HG02870 (cell line): ENCODE measurements at regions not wholly inside any gene's neighbourhood (a gene's known extent, or its start where the extent isn't known, plus 50 kb on each side); places are given as distances from the start of the nearest gene placed in this dataset.
"Not testable (repeated sequence)": the region's sequence is repeated elsewhere in the genome, so short reads cannot be mapped to it uniquely, and the experiment has no call there.

Experiments
- ATAC-seq: cut with Tn5 transposase; IDR thresholded peaks from one replicate; pipeline ENCODE4 v1.9.1; 2021; ENCODE audit warnings: mild to moderate bottlenecking, moderate library complexity; ENCODE audit not compliant: unreplicated experiment

DNA sequence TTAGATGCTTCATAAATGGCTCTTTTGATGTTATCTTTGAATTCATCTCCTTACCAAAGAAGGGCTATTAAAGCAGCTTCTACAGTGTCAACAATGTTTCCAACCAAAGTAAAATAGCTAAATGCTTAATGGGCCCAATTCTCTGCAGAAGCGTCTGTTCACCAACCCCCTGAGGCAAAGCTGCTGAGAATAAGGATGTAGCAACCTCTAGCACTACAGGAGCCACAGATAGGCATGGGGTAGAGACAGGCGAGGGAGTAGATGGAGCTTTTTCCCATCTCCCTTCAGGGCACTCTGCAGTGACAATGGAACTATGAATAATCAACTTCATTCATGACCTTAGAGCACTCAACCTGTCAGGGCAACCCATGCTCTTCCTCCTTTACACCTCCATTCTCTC is 134.1 kb downstream of the FZD1 start:
- no peak for ATAC-seq

DNA sequence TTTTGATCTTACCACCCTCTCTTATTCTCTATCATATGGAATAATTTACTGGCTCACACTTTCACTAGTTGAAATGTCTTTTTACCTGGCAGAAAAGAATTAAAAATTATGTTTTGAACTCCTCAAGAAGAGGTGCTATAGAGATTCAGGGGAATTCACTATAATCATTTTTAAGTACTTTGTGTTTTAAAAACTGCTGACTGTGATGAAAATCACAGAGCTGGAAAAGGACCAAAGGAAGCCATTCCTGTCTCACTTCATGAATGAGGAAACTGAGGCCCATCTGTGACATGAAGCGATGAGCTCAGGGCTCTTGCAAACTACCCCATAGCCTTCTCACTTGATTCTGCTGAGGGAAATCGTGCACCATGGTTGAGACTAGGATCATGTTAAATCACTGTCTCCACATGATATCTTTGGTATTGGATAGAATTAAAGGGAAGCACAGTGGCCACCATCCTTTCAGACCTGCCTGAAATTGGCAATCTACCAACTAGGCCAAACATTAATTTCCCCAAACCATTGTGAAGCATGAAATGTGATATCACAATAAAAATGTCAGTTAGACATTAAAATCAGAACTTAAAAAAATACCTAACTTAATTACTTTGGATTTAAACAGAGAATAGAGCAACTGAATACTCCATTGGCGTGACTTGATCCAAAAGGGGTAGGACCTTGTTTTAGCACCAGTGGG is 141.0 kb downstream of the FZD1 start:
- ATAC-seq: no peak

DNA sequence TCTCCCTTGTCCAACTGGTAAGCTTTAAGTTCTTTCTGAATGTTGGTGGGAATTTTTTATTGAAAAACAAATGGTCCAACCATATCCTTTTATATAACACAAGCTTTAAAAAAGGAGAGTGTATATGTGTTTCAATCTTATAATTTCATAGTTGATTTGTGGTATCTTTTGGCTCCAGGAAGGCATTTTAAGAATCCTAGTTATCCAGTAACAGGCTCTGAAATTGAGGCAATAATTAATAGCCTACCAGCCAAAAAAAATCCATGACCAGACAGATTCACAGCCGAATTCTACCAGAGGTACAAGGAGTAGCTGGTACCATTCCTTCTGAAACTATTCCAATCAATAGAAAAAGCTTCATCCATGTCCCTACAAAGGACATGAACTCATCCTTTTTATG is 141.6 kb downstream of the FZD1 start:
- not testable (repeated sequence) for ATAC-seq

GRCh38 chr7:91407942-91408341 is 143.7 kb downstream of the FZD1 start:
- ATAC-seq: no peak

GRCh38 chr7:91408388-91409154 is 144.3 kb downstream of the FZD1 start:
- ATAC-seq: no peak

DNA sequence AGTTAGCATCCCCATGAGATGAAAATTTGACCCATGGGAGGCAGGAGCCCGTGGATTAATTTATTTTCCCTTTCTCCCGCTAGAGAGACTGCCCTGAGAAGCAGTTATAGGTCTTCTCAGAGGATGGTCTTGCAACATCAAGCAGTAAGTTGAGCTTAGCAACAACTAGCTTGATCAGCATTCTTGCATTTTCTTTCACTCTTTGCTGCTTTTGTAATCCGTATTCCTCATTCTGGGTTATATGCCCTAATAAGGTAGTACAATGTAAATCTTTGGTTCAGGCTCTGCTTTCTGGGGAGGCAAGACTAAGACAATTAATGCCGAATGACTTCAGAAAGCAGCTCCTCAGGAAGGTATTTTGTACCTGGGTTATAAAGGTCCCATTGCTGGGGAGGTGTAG is 146.8 kb downstream of the FZD1 start:
- no peak for ATAC-seq

- no peak for ATAC-seq
Observed at GRCh38 chr7:91412298-91412697, 148.1 kb downstream of the FZD1 start.

DNA sequence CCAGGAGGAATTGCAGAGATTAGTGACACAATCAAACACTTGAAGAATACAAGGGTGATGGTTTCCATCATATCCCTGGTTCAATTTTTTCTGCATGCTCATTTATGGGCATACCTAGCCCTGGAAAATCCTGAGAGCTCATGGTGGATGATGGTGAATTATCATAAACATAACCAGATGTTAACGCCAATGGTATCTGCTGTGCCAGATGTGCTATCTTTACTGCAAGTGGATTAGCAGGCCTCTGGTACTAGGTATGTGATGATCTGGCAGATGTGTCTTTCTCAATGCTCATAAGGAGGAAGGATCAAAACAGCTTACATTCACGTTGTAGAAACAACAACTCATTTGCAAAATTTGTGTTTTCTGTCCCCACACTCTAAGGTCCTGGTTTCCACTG is 150.5 kb downstream of the FZD1 start:
- ATAC-seq: no peak

DNA sequence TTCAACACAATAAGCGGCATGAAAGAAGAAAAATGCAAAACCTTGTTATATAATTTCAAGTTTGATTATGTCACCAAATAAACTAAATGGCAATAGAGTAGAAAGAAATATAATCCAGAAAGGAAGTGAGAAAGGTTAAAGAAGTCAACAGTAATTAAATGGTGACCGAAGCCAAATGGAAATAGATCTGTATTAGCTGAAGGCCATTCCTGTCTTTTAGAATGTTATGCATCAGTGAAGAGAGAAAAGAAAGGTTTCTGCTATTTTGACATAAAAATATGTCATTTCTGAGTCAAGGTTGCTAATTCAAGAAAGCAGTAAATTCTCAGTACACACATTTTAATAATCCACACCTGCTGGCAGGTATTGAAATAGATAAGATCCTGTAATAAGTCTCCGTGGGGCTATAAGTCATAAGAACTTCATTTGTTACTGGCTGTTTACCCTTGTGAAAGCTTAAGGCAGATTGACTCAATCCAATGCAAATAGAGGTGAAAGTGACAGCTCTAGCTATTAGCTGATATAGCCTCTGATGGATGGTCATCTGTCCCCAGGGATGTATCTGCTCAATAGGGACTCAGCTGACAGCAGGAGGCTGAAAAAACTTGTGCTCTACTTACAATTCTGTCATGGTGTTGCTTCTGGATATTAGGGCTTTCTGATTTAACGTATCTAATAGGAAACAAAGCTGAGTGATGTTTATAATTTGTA is 152.1 kb downstream of the FZD1 start:
- no peak for ATAC-seq

- no peak for ATAC-seq
Observed at GRCh38 chr7:91420606-91421005, 156.4 kb downstream of the FZD1 start.

DNA sequence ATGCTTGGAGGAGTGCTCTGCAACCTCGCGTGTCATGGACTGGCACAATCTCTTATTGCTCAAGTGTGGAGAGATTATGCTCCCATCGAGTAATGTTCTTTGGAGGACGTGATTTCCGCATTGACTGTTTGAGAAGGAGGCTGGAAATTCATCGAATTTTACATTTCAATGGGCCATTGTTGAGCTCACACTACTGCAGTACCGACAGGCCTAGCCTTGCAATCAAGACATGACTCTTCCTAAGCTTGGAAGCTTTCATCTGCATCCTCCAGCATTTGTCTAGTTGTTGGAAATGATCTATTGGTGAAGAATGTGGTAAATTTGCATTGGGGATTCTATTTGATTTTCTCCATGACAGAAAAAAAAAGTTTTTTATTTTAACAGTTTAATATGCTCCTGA is 156.8 kb downstream of the FZD1 start:
- ATAC-seq: no peak

DNA sequence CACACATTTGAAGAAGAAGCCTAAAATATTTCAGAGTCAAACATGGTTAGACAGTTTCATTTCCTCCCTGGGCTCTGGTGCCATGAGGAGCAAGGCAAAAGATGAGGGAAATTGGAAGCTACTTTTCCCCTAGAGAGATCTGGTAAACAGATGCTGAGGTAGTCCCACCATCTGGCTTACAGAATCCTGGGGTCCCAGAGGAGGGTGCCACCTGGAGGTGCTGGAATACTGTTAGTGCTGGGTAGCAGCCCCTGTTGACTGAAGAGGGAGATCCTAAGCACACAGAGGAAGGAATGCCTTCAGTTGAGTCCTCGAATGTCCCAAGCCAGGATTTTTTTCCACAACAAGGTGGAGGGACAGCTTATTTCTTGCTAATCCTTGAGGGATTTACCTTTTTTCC is 160.1 kb downstream of the FZD1 start:
- ATAC-seq: no peak

DNA sequence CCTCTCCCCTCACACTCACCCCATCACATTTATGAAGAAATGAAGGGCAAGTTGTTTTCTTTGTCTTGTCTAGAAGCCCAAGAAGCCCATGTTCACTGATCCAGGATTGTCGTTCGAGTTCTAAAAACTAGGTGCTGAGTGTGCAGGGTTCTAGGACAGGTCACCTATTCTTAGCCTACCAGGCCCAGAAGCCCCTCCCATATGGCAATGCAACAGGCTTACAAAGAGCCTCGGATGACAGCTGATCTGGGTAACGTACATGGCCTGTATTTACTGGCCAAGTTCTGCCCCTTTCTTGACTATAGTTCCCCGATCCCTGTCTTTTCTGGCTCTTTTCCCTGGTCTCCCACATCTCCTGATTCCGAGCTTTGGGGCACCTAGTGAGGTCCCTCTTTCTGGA is 160.9 kb downstream of the FZD1 start:
- ATAC-seq: no peak

DNA sequence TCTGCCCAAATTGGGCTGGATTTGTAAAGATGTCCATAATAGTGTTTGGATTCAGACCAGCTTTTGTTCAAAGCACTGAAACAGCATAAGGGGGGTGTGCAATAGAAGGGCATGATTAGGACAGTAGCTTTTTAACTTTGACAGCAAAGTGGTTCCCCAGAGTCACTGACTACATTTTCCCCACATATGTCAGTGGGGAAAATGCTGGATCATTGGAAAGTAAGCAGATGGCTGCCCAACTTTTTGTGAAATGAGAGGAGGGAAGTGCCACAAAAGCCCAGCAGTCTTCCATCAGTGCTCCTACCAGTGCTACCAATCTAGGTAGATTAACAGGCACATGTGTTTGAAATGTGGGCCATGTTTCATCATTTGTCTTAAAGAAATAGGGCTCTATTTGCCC is 162.8 kb downstream of the FZD1 start:
- ATAC-seq: no peak

- ATAC-seq: no peak
Observed at GRCh38 chr7:91431601-91432000, 167.4 kb downstream of the FZD1 start.

- ATAC-seq: no peak
Observed at GRCh38 chr7:91434836-91435235, 170.6 kb downstream of the FZD1 start.

GRCh38 chr7:91435381-91436059 is 171.3 kb downstream of the FZD1 start:
- no peak for ATAC-seq

- no peak for ATAC-seq
Observed at GRCh38 chr7:91436655-91437054, 172.4 kb downstream of the FZD1 start.

GRCh38 chr7:91440198-91440597 is 176.0 kb downstream of the FZD1 start:
- ATAC-seq: not testable (repeated sequence)

DNA sequence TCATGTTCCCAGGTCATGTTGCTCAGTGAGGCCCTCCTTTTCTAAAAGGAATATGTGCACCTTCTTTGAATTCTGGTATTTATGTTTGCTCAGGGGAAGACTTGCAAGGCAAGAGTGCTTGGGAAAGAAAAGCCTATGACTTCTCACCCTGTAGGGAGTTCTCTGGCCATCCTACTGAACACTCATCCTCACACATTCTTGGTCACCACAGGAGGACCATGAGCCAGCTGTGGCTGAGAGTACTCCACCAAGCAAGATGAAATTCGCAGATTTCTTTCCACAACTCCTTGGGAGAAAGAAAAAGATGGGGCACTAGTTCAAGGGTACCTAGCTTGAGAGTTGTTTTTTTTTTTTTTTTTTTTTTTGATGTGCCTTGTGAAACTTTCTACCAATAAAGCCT is 179.6 kb downstream of the FZD1 start:
- ATAC-seq: no peak

DNA sequence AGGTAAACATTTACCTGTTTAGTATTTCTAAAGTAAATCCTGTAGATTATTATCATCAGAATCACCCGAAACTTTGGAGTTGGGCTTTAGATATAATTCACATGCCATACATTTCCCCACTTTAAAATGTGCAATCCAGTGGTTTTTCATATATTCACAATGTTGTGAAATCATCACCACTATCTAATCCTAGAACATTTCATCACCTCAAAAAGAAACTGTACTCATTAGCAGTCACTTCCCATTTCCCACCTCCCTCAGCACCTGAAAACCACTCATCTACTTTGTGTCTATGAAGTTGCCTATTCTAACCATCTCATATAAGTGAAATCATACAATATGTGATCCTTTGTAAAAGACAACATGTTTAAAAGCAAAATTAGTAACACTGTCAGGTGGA is 182.6 kb downstream of the FZD1 start:
- ATAC-seq: no peak
